Naive thymus-derived CD4-positive, alpha-beta T cell (primary cell): ENCODE measurements at regions not wholly inside any gene's neighbourhood (a gene's known extent, or its start where the extent isn't known, plus 50 kb on each side); places are given as distances from the start of the nearest gene placed in this dataset.

Experiments used
- ATAC-seq: fragments of 150-1000 bp; cut with Tn5 transposase; 2 replicates; pipeline ENCODE4 v1.10.0; 2021; ENCODE audit warnings: mild to moderate bottlenecking, moderate library complexity
- CTCF ChIA-PET: fragments of 350-600 bp; sonication (Branson Sonifier 250); formaldehyde crosslinking; loops from one replicate; lab custom pipeline; 2021; ENCODE audit warnings: antibody characterized with exemption; lab: Charles Lee
- POLR2A ChIA-PET: fragments of 350-600 bp; sonication (Branson Sonifier 250); formaldehyde crosslinking; loops from one replicate; lab custom pipeline; 2021; ENCODE audit warnings: antibody characterized with exemption, inconsistent platforms; lab: Charles Lee
- DNase-seq, 9 donors: peaks; one replicate each; pipeline versions ENCODE4 v3.0.0 to v3.0.0-alpha.2; 2020 to 2022; ENCODE audit warnings: mixed read lengths in 1 of 9
- H3K27ac ChIP-seq: one replicate; pipeline ENCODE4 v1.7.0; 2013; ENCODE audit warnings: mild to moderate bottlenecking, low read depth, low read length, moderate library complexity
- H3K27me3 ChIP-seq, 2 donors: one replicate each; pipeline ENCODE4 v1.7.0; 2013; ENCODE audit warnings: low read length in 2 of 2, mild to moderate bottlenecking in 2 of 2, moderate library complexity in 2 of 2; ENCODE audit not compliant: control insufficient read depth in 2 of 2, insufficient read depth in 2 of 2
- H3K36me3 ChIP-seq, 3 experiments: 1 replicate in 2 of 3; 2 replicates in 1 of 3; pipeline ENCODE4 v1.7.0; 2013; ENCODE audit warnings: low read length in 3 of 3, mild to moderate bottlenecking in 3 of 3, moderate library complexity in 1 of 3; ENCODE audit not compliant: insufficient read depth in 3 of 3, control insufficient read depth in 2 of 3
- H3K4me1 ChIP-seq, 2 donors: one replicate each; pipeline ENCODE4 v1.7.0; 2013; ENCODE audit warnings: low read length in 2 of 2, mild to moderate bottlenecking in 2 of 2, moderate library complexity in 1 of 2; ENCODE audit not compliant: control insufficient read depth in 2 of 2, insufficient read depth in 2 of 2
- H3K4me3 ChIP-seq: 2 replicates; pipeline ENCODE4 v1.7.0; 2013; ENCODE audit warnings: mild to moderate bottlenecking, low read length
- H3K9me3 ChIP-seq, 3 experiments: 1 replicate in 2 of 3; 2 replicates in 1 of 3; pipeline ENCODE4 v1.7.0; 2013; ENCODE audit warnings: low read length in 3 of 3; ENCODE audit not compliant: control insufficient read depth in 2 of 3
- H3K27ac Mint-ChIP-seq, 9 donors: one replicate each; pipeline ENCODE4 v1.8.0; 2020 to 2022; ENCODE audit warnings: mixed read lengths in 9 of 9, mild to moderate bottlenecking in 8 of 9, moderate library complexity in 5 of 9, inconsistent platforms in 2 of 9
- H3K27me3 Mint-ChIP-seq, 5 donors: one replicate each; pipeline ENCODE4 v1.8.0; 2021 to 2022; ENCODE audit warnings: mixed read lengths in 5 of 5, mild to moderate bottlenecking in 1 of 5
- H3K36me3 Mint-ChIP-seq, 5 donors: one replicate each; pipeline ENCODE4 v1.8.0; 2020 to 2022; ENCODE audit warnings: mixed read lengths in 5 of 5, mild to moderate bottlenecking in 3 of 5, inconsistent platforms in 1 of 5
- H3K4me1 Mint-ChIP-seq, 7 donors: one replicate each; pipeline ENCODE4 v1.8.0; 2020 to 2022; ENCODE audit warnings: mixed read lengths in 7 of 7, mild to moderate bottlenecking in 3 of 7, inconsistent platforms in 1 of 7
- H3K4me3 Mint-ChIP-seq, 10 donors: one replicate each; pipeline ENCODE4 v1.8.0; 2020 to 2022; ENCODE audit warnings: mild to moderate bottlenecking in 10 of 10, mixed read lengths in 10 of 10, moderate library complexity in 6 of 10, inconsistent platforms in 2 of 10
- H3K9me3 Mint-ChIP-seq, 11 donors: one replicate each; pipeline ENCODE4 v1.8.0; 2020 to 2022; ENCODE audit warnings: mixed read lengths in 11 of 11, mild to moderate bottlenecking in 4 of 11, inconsistent platforms in 1 of 11, moderate library complexity in 1 of 11
- intact Hi-C, 2 donors: fragments of 100-400 bp; cut with micrococcal nuclease; formaldehyde crosslinking; loops; one replicate each; pipeline ENCODE4 v1.15.1; 2023

GRCh38 chr3:99543796-99544195 lies 94.6 kb upstream of the COL8A1 start:
- peaks cover 0 to 5% (median 0%) of the 10 kb centered on the region in 11 donors for H3K9me3 Mint-ChIP-seq
- H3K9me3 ChIP-seq = no peaks in the 10 kb centered on the region
- H3K27ac ChIP-seq = no peak overlapping the region
- intact Hi-C loops = no loop called here
- H3K27me3 Mint-ChIP-seq = no peaks in the 10 kb centered on the region
- ChIA-PET POLR2A (no interaction called here), CTCF (no interaction called here)
- no peaks in the 10 kb centered on the region for H3K36me3 ChIP-seq
- DNase-seq (no peak), ATAC-seq (no peak)
- no peaks in the 10 kb centered on the region for H3K4me1 ChIP-seq
- H3K4me3 ChIP-seq = no peak overlapping the region
- peaks cover 0 to 26% (median 17%) of the 10 kb centered on the region in 7 donors for H3K4me1 Mint-ChIP-seq
- peak overlapping the region in 1 of 10 donors; percentile 33 for H3K4me3 Mint-ChIP-seq
- no peaks in the 10 kb centered on the region for H3K36me3 Mint-ChIP-seq
- H3K27me3 ChIP-seq = no peaks in the 10 kb centered on the region
- H3K27ac Mint-ChIP-seq = peak overlapping the region in 1 of 9 donors; percentile 43

GRCh38 chr3:99542767-99543518 lies 95.5 kb upstream of the COL8A1 start:
- H3K4me1 Mint-ChIP-seq = peaks cover 0 to 26% (median 17%) of the 10 kb centered on the region in 7 donors
- CTCF ChIA-PET = no interaction called here
- H3K36me3 Mint-ChIP-seq = no peaks in the 10 kb centered on the region
- H3K27ac Mint-ChIP-seq = peak overlapping the region in 6 of 9 donors; percentile 6 to 80 (median 70)
- Histone ChIP-seq H3K4me3 (no peak overlapping the region), H3K36me3 (no peaks in the 10 kb centered on the region), H3K4me1 (no peaks in the 10 kb centered on the region), H3K27me3 (no peaks in the 10 kb centered on the region), H3K27ac (no peak overlapping the region), H3K9me3 (no peaks in the 10 kb centered on the region)
- intact Hi-C loops = no loop called here
- no peak for DNase-seq
- peak overlapping the region in 8 of 10 donors; percentile 34 to 55 (median 49) for H3K4me3 Mint-ChIP-seq
- no peaks in the 10 kb centered on the region for H3K27me3 Mint-ChIP-seq
- H3K9me3 Mint-ChIP-seq = peaks cover 0 to 5% (median 0%) of the 10 kb centered on the region in 11 donors
- no peak for ATAC-seq
- POLR2A ChIA-PET = no interaction called here

- intact Hi-C loops = no loop called here
- no peaks in the 10 kb centered on the region for H3K27me3 ChIP-seq
- no peaks in the 10 kb centered on the region for H3K36me3 Mint-ChIP-seq
- H3K36me3 ChIP-seq = no peaks in the 10 kb centered on the region
- peaks cover 0 to 25% (median 17%) of the 10 kb centered on the region in 7 donors for H3K4me1 Mint-ChIP-seq
- no peak for DNase-seq
- no peak overlapping the region for H3K4me3 Mint-ChIP-seq
- no peak overlapping the region for H3K27ac Mint-ChIP-seq
- ChIA-PET CTCF (no interaction called here), POLR2A (no interaction called here)
- peaks cover 0 to 4% (median 0%) of the 10 kb centered on the region in 5 donors for H3K27me3 Mint-ChIP-seq
- peaks cover 0 to 5% (median 0%) of the 10 kb centered on the region in 11 donors for H3K9me3 Mint-ChIP-seq
- ATAC-seq = no peak
- H3K4me3 ChIP-seq = no peak overlapping the region
- H3K9me3 ChIP-seq = no peaks in the 10 kb centered on the region
- H3K4me1 ChIP-seq = no peaks in the 10 kb centered on the region
- no peak overlapping the region for H3K27ac ChIP-seq
Measured at GRCh38 chr3:99541181-99541580, 97.2 kb upstream of the COL8A1 start.

- H3K27ac ChIP-seq = no peak overlapping the region
- ChIA-PET CTCF (no interaction called here), POLR2A (no interaction called here)
- H3K9me3 Mint-ChIP-seq = no peaks in the 10 kb centered on the region
- intact Hi-C loops = loop anchor here in 1 of 2 donors (10.0 kb wide), 1 partner anchor 723 kb away; no protein-coding TSS in a partner anchor
- no peak overlapping the region for H3K27ac Mint-ChIP-seq
- no peaks in the 10 kb centered on the region for H3K4me1 ChIP-seq
- ATAC-seq = no peak
- no peak overlapping the region for H3K4me3 Mint-ChIP-seq
- H3K27me3 Mint-ChIP-seq = peaks cover 0 to 4% (median 0%) of the 10 kb centered on the region in 5 donors
- no peaks in the 10 kb centered on the region for H3K27me3 ChIP-seq
- no peak for DNase-seq
- no peak overlapping the region for H3K4me3 ChIP-seq
- H3K36me3 ChIP-seq = no peaks in the 10 kb centered on the region
- no peaks in the 10 kb centered on the region for H3K9me3 ChIP-seq
- peaks cover 0 to 4% (median 0%) of the 10 kb centered on the region in 7 donors for H3K4me1 Mint-ChIP-seq
- H3K36me3 Mint-ChIP-seq = no peaks in the 10 kb centered on the region
Measured at GRCh38 chr3:99537416-99537815, 101.0 kb upstream of the COL8A1 start.

GRCh38 chr3:99536555-99537314 lies 101.7 kb upstream of the COL8A1 start:
- no peaks in the 10 kb centered on the region for H3K9me3 ChIP-seq
- POLR2A ChIA-PET = no interaction called here
- H3K4me3 ChIP-seq = no peak overlapping the region
- H3K27ac ChIP-seq = no peak overlapping the region
- Mint-ChIP-seq H3K4me3 (no peak overlapping the region), H3K27ac (no peak overlapping the region), H3K4me1 (no peaks in the 10 kb centered on the region), H3K27me3 (peaks cover 0 to 4% (median 0%) of the 10 kb centered on the region in 5 donors), H3K36me3 (no peaks in the 10 kb centered on the region), H3K9me3 (no peaks in the 10 kb centered on the region)
- H3K4me1 ChIP-seq = no peaks in the 10 kb centered on the region
- DNase-seq (no peak), ATAC-seq (no peak)
- H3K36me3 ChIP-seq = no peaks in the 10 kb centered on the region
- CTCF ChIA-PET = no interaction called here
- H3K27me3 ChIP-seq = no peaks in the 10 kb centered on the region
- intact Hi-C loops = loop anchor here in 1 of 2 donors (10.0 kb wide), 1 partner anchor 722 kb away; no protein-coding TSS in a partner anchor

GRCh38 chr3:99534951-99535704 lies 103.3 kb upstream of the COL8A1 start:
- ATAC-seq (no peak), DNase-seq (no peak)
- no peaks in the 10 kb centered on the region for H3K36me3 Mint-ChIP-seq
- ChIA-PET POLR2A (no interaction called here), CTCF (no interaction called here)
- H3K4me1 Mint-ChIP-seq = no peaks in the 10 kb centered on the region
- no peaks in the 10 kb centered on the region for H3K27me3 ChIP-seq
- H3K4me3 Mint-ChIP-seq = no peak overlapping the region
- no peak overlapping the region for H3K27ac Mint-ChIP-seq
- H3K9me3 ChIP-seq = no peaks in the 10 kb centered on the region
- H3K27me3 Mint-ChIP-seq = peaks cover 0 to 4% (median 0%) of the 10 kb centered on the region in 5 donors
- H3K4me3 ChIP-seq = no peak overlapping the region
- H3K4me1 ChIP-seq = no peaks in the 10 kb centered on the region
- intact Hi-C loops = loop anchor here in 1 of 2 donors (10.0 kb wide), 1 partner anchor 720 kb away; no protein-coding TSS in a partner anchor
- no peaks in the 10 kb centered on the region for H3K36me3 ChIP-seq
- no peaks in the 10 kb centered on the region for H3K9me3 Mint-ChIP-seq
- H3K27ac ChIP-seq = no peak overlapping the region
